ENCODE measurements at regions not wholly inside any gene's neighbourhood (a gene's known extent, or its start where the extent isn't known, plus 50 kb on each side); places are given as distances from the start of the nearest gene placed in this dataset.
"Not testable (repeated sequence)": the region's sequence is repeated elsewhere in the genome, so short reads cannot be mapped to it uniquely, and the experiment has no call there.

DNA sequence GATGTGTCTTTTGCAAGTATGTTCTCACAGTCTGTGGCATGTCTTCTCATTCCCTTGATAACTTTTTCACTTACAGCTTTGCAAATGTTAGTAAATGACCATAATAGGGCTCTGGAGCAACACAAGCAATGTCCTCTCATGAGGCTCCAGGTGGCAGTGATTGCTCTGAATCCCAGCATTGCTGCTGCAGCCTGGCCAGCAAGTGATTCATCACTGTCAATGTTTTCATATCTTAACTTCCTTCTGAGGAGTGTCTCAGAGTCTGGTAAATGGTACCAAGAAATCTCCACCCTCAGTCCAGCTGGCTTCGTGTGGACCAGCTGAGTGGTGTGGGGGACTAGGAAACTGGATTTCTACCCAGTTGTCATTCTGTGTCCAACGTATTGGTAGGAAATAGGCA lies 139.6 kb downstream of the MYLK4 start:
- no peak for DNase-seq

DNA sequence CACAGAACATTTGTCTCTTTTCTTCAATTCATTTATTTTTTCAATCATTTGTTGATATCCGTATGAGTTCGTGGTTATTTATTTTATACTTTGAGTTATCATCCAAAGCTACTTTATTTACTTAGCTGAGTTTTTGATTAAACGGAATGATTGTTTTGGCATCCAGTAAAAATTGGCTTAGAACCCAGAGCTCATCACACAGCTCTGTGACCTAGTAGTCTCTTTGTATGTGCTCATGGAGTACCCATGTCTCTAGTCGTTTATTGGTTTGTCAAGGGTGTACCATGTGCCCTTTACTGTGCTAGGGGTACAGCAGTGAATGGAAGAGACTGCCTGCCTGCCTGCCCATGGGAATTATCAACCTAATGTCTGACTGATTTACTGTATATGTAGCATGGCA lies 142.2 kb downstream of the MYLK4 start:
- DNase-seq, result no peak

DNA sequence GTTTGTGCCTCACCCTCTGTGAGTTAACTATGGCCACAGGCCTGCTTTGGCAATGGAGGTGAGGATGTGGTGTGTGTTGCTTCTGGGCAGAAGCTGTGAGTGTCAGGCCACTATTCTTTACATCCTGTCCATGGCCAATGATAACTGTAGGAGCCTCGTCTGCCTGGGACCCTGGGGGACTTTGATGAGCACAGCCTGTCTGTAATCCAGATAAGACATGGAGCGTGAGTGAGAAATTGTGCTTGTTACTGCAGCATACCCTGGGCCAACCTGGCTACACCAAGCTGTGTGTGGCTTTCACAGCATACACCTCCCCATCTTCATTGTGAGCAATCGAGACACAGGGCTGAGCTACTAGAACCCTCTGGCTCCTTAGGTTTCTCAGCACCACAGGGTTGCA lies 150.4 kb downstream of the MYLK4 start:
- no peak for DNase-seq

DNA sequence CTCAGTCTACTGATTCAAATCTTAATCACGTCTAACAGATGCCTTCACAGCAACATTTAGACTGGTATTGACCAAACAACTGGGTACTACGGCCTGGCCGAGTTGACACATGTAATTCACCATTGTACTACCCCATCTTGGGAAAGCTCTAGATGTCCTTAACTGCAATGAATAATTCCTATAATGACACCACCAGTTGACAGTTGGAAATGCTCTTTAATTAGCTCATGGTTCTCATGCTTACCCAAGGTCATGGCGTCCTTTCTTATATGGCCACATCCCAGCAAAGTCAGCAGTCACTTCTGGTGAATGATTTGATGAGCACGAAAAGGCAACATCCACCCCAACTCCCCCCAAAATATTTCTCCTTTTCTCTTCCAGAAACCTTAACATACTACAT lies 150.9 kb downstream of the MYLK4 start:
- no peak for DNase-seq

DNA sequence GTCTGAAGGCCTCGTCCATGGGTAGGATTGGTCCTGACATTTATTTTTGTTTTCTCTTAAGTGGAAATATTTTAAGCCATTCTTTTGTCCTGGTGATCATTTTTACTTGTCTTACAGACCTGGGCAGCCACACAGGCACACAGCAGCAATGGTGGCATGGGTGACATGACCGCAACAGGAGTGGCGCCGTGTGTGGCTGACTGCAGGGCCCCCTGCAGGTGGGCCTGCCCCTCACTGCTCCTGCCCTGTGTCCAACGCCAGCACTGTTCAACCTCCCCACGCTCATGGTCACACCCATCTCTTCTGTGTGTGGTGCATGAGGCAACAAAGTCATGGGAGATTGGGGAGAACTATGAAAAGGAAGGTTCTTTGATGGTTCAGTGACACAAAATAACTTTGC lies 151.9 kb downstream of the MYLK4 start:
- no peak for DNase-seq

DNA sequence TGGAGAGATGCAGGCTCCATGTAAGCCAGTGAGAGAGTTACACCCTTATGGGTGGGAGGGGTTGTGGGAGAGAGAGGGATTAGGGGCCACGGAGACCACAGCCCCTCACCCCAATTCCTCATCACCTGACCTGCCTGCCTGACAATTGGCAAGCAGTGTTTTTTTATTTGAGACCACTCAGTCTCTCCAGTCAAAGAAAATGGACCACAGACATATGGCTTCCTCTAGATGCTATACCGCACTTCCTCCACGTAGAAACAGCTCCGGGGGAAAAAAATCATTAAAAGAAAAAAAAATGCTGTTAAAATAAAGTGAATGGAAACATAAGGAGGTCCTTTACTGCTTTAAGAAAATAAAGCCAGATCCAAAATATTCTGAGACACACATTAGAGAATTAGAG lies 152.7 kb downstream of the MYLK4 start:
- no peak for DNase-seq

DNA sequence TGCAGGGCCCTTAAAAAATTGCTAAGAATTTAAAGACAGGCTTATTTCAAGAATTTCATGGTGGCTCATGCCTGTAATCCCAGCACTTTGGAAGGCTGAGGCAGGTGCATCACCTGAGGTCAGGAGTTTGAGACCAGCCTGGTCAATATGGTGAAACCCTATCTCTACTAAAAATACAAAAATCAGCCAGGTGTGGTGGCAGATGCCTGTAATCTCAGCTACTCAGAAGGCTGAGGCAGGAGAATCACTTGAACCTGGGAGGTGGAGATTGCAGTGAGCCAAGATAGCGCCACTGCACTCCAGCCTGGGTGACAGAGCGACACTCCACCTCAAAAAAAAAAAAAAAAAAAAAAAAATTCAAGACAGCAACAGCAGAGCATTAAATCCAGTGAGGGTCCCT lies 153.3 kb downstream of the MYLK4 start:
- DNase-seq, result not testable (repeated sequence)

DNA sequence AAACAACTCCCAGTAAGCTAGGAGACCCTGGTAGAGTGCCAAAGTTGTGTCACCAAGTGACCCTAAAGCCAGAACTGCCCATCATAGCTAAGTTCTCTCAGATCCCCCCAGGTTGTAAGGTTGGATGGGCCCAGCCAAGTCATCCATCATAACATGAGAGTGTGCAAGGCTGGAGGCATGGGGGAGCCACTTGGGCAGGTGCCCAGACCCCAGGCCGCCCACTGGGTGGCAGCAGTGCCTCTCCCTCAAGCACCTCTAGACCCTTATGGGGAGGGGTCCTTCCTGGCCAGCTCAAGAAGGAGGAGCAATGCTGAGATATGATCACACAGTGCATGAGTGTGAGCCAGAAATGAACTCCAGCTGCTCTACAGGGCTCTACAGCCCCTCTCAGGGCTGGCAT lies 154.5 kb downstream of the MYLK4 start:
- no peak for DNase-seq

DNA sequence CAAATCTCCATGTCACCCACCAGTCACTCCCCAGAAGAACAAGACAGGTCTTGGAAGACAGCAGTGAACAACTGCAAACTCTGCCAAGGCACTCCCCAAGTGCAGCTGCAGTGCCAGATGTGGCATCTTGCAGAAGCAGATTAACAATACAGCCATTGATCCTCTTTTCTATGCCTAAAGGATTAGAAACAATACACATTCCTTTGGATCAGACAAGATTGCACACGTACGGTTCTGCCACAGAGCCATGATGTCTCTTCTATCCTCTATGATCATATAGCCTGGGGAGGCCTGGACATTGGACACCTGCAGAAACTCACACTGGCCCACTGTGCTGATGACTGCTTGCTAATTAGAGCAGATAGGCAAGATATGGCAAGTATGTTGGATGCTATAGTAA lies 155.9 kb downstream of the MYLK4 start:
- DNase-seq, result no peak

DNA sequence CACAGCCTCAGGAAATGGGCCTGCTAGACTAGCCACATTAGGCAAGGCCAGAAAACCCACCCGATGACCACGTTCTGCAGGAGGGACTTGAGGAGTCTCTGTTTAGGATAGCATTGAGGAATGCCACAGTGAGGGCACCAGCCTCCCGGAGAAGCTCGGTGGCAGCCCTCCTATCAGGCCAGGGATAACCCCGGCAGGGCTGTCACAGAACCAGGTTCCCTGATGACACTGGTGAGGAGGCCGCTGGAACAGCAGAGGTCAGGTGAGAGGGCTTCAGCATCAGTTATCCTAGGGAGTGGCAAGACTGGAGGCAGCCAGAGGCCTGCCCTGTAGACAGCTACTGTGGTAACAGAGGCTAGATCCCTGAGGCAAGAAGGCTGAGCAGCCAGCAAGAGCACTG lies 157.6 kb downstream of the MYLK4 start:
- DNase-seq, result no peak

DNA sequence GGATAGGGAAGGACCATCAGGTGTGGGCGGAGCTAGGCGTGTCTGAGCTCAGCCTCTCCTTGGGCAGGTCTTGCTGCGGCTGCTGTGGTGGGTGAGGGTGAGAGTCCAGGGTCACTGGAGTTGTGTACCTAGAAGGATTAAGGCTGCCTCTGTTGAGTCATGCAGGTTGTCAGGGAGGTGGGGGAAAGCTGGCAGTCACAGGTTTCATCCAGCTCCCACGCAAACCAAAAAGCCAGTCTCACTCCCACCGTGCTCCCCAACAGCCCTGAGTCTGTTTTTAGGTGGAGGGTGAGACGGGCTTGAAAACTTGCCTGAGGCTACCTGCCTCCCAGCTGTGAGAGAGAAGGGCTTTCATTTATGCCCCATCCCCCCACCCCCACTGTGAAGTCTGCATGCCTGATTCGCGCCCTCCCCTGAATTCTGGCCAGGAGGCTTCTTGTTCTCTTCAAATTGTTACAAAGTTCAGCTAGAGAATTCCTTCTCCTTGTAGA lies 161.5 kb downstream of the MYLK4 start:
- DNase-seq, result no peak

DNA sequence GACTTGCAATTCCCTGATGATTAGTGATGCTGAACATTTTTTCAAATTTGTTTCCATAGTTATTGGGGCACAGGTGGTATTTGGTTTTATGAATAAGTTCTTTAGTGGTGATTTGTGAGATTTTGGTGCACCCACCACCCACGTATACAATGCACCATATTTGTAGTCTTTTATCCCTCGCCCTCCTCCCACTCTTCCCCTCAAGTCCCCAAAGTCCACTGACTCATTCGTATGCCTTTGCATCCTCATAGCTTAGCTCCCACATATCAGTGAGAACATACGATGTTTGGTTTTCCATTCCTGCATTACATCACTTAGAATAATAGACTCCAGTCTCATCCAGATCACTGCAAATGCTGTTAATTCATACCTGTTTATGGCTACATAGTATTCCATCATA lies 167.3 kb downstream of the MYLK4 start:
- DNase-seq, result no peak

DNA sequence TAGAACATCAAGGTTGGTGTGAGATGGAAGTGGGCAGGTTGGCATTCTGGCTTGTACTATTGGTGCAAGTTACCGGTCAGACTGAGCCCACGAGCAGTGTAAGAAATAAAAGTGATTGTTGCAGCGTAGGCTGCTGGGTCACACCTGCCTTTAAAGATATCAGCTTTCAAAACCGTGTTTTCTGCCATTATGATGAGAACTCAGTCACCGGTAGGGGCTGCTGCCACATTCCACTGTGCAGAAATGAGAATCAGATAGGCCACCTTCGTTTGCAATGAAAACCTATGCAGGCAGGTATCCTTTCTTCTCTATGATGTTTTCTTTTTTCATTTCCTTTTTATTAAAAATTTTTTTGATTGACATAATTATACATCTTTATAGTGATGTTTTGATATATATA lies 168.5 kb downstream of the MYLK4 start:
- DNase-seq, result no peak

DNA sequence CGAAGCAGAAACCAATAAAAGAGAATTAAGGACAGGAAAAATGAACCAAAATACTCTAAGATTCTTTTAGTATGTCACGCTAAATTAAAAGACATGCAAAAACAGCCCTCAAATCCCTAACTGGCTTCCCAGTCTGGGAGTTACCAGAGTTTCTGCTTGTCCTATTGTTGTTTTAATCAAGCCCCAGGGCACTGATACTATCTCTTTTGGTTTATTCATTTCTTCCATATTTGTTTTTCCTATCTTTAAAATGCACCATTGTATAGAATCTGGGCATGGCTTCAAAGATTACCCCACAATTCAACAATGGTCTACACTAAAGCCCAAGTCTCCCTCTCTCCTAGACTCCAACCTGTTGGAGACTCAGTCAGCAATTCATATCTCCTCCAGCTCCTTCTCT lies 169.1 kb downstream of the MYLK4 start:
- DNase-seq, result no peak

DNA sequence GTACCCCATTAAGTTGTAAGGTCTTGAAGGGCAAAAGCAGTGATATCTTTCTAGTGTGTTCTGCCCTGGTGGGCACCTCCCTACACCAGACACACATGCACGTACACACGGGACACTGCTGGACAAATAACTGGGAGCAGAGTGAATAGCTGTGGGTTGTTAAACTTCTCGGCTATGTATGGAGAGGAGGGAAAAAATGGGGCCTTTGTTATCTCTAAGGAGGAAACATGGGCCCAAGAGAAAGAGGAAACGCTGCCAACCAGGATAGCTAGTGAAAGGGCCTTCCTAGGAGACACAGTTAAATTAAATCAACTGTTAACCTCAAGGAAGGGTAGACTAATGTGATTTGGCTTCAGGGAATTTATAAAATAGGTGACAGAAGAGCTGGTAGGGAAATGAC lies 169.7 kb downstream of the MYLK4 start:
- no peak for DNase-seq

DNA sequence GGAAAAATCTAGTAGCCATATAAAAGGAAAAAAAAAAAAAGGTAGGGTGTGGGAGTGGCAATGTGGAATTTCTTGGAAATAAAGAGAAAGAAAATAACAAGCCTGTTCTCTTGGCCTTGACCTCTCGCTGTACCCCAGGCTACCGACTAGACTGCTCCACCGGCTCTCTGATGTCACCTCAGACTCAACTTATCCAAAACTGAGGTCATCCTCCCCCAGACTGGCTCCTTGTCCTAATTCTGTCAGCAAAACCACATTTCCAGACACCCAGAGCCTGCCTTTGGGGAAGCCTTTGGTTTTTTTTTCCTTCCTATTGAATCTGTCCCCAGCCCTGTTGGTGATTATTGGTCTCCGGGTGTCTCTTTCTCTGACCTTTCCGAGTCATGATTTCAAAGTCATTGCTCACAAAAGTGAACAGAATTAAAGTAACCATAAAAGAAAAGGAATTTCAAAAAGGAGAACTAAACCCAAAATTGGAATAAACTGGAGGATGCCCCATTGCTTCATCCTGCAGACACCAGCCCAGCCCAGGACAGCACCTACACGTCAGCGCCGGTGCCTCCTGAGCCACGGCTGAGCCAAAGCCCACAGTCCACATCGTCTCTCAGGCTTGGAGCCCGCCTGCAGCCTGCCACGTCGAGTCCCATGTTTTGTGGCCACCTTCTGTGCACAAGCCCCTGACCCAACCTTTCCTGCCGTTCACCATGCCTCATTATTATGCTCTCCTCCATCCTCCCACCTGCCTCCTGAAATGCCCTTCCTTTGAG lies 170.7 kb downstream of the MYLK4 start:
- DNase-seq, result no peak

DNA sequence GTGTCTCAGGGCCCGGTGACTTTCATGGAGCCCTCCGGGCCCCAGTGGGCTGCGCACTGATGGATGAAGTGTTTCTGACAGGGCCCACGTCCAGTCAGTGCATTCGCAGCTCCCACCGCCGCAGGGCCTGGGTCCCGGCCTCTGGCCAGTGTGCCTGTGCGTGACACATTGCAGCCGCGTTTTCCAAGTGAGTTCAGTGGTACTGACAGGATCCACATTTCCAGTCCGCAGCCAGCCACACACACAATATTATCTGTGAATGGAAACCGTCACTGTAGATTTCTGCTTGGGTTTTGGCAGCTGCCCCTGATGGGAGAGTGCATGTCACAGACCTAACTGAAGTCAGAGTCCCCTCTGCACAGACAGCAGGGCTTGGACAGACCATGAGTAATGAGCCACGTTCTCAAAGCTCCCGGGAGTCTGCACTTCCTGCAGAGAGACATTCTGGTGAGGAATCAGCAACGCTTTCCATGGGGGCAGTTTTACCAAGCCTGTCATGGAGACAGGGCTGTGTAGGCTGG lies 171.4 kb downstream of the MYLK4 start:
- no peak for DNase-seq

DNA sequence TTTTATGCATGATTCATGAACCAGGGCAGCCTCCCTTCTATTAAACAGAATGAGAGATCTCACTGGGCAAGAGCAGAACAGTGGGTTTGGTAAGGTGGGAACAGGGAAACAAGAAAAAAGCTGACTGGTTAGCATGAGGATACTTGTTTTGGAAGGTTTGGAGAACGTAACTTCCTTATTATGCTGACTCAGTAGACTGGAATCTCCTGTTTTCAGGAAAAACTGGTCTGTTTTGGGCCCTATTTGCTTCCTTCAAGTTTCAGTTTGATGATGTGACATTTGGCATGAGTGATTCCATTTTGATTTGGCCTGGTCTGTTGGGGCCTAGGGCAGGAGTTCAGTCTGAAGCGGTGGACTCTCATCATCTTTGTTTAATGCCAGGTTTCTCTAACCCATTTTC lies 172.0 kb downstream of the MYLK4 start:
- no peak for DNase-seq

DNA sequence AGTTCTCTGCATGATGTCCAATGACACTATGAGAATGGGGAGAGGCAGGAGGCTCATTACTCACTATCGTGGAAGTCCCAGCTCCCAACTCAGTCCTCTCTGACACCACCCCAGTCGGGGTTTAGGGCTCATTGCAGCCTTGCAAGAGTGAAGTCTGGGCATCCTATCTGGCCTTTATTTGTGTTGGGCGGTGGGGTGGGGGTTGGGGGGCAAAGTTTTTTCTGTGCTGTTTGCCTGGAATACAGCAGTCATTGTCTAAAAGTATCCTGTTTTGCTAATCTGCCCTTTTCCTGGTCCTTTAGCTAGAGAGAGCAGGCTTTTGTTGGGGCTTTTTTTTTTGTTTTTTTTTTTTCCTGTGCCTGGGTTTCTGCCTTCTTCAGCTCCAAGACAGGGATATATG lies 174.2 kb downstream of the MYLK4 start:
- no peak for DNase-seq

DNA sequence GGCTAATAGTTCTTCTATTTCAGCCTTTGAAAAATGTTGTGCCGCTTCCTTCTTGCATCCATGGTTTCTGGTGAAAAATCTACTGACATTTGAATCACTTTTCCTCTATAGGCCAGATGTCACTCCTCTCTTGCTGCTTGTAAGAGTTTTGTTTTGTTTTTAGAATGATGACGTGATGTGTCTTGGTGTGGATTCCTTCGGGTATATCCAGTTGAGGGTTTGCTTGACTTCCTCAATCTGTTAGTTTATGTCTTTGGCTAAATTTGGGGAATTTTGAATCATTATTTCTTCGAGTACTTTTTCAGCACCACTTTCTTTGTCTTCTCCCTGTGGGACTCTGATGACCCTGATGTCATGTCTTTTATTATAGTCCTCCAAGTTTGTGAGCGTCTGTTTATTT lies 175.5 kb downstream of the MYLK4 start:
- DNase-seq, result no peak

DNA sequence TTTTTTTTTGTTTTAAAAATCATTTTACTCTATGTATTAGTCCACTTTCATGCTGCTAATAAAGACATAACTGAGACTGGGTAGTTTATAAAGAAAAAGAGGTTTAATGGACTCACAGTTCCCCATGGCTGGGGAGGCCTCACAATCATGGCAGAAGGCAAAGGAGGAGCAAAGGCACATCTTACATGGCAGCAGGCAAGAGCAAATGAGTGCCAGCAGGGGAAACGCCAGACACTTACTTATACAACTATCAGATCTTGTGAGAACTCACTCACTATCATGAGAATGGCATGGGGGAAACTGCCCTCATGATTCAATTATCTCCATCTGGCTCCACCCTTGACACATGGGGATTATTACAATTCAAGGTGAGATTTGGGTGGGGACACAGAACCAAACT lies 181.3 kb downstream of the MYLK4 start:
- DNase-seq, result not testable (repeated sequence)

DNA sequence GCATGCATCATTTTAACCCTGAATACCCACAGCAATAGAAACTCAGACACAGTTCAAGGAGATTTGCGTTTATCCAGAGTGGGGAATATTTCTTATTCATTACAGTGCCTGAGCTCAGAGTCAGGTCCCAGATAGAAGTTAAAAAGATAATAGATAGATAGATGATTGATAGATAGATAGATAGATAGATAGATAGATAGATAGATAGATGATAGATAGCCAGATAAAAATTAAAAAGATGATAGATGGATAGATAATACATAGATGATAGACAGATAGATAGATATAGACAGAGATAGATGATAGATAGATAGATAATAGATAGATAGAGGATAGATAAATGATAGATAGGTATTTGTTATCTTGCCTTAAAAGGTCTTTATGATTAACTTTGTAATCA lies 184.7 kb downstream of the MYLK4 start:
- no peak for DNase-seq

DNA sequence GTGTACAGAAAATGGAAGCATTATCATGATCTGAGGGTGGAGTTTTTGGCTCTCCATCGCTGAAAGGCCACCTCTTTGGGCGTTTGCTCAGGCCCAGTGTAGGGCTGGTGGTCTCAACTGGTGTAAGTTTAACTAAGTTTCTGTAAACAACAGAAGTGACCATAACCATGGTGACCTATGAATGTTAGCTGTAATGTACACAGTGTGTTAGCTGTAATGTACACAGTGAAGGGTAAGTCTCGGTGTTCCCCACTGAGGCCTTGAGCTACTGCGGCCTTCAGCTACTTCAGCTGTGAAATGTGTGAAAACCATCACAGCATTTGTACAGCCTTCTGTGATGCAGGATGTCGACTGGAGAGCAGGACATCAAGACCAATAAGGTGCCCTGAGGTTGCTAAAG lies 185.2 kb downstream of the MYLK4 start:
- DNase-seq, result no peak

DNA sequence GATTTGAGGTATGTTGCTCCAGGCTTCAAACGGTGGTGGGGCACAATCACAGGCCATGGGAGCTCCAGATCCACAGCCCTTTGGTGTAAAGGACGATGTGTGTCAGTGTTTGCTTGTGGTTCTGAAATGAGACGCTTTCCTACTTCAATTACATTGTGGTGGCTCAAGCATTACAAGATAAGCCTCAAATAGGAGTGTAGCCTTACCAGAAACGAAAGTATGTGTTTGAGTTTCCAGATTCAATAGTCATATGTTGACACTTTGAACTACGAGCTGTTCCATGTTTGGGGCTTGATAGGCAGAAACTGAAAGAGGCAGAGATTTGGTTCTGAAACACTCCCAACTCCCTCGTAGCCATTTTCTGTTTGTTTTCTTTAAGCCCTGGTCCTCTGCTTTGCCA lies 187.1 kb downstream of the MYLK4 start:
- no peak for DNase-seq

Data from NCI-H1092 treated with DMSO at 0.1 percent for 48 hours (cell line).